Peyer's patch (tissue), 4 donors: ENCODE measurements at regions not wholly inside any gene's neighbourhood (a gene's known extent, or its start where the extent isn't known, plus 50 kb on each side); places are given as distances from the start of the nearest gene placed in this dataset.

ENCODE experiments used
- DNase-seq, 3 donors: peaks; one replicate each; pipeline ENCODE4 v3.0.0-alpha.2; 2017 to 2019
- H3K27ac ChIP-seq, 4 donors: fragments of 200-600 bp; sonication (generic); one replicate each; pipeline ENCODE4 v1.5.1; 2016 to 2019
- H3K27me3 ChIP-seq, 2 donors: fragments of 200-600 bp; sonication (generic); one replicate each; pipeline ENCODE4 v1.5.1; 2019
- H3K36me3 ChIP-seq, 3 donors: fragments of 200-600 bp; sonication (generic); one replicate each; pipeline ENCODE4 v1.5.1; 2016 to 2019
- H3K4me1 ChIP-seq, 4 donors: fragments of 200-600 bp; sonication (generic); one replicate each; pipeline ENCODE4 v1.5.1; 2016 to 2019
- H3K4me3 ChIP-seq, 4 donors: fragments of 200-600 bp; sonication (generic); 1 replicate in 3 of 4; 2 replicates in 1 of 4; pipeline ENCODE4 v1.5.1; 2016 to 2019; ENCODE audit warnings: mild to moderate bottlenecking in 1 of 4
- H3K9me3 ChIP-seq, 4 donors: fragments of 200-600 bp; sonication (generic); one replicate each; pipeline ENCODE4 v1.5.1; 2016 to 2019; ENCODE audit warnings: mild to moderate bottlenecking in 1 of 4
- POLR2A ChIP-seq, 2 donors: fragments of 450-650 bp; IDR thresholded peaks; one replicate each; pipeline ENCODE4 v1.5.1; 2017; ENCODE audit warnings: antibody characterized with exemption in 2 of 2, mild to moderate bottlenecking in 2 of 2, moderate library complexity in 2 of 2
- TF ChIP-seq, protein P1 (sequence below), 6 experiments: fragments of 450-650 bp in 4 of 6; fragments of 200-600 bp in 2 of 6; sonication (generic) in 1 of 6; IDR thresholded peaks; one replicate each; pipeline ENCODE4 v1.5.1; 2017 to 2019; ENCODE audit warnings: antibody characterized with exemption in 6 of 6, mild to moderate bottlenecking in 3 of 6, moderate library complexity in 1 of 6

- DNase-seq = no peak
- no peak for TF ChIP-seq POLR2A (IDR thresholded peaks at IDR 0.05)
- TF ChIP-seq, protein P1, sequence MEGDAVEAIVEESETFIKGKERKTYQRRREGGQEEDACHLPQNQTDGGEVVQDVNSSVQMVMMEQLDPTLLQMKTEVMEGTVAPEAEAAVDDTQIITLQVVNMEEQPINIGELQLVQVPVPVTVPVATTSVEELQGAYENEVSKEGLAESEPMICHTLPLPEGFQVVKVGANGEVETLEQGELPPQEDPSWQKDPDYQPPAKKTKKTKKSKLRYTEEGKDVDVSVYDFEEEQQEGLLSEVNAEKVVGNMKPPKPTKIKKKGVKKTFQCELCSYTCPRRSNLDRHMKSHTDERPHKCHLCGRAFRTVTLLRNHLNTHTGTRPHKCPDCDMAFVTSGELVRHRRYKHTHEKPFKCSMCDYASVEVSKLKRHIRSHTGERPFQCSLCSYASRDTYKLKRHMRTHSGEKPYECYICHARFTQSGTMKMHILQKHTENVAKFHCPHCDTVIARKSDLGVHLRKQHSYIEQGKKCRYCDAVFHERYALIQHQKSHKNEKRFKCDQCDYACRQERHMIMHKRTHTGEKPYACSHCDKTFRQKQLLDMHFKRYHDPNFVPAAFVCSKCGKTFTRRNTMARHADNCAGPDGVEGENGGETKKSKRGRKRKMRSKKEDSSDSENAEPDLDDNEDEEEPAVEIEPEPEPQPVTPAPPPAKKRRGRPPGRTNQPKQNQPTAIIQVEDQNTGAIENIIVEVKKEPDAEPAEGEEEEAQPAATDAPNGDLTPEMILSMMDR (IDR thresholded peaks at IDR 0.05) = no peak
- H3K9me3 ChIP-seq = no peaks in the 10 kb centered on the region
- no peaks in the 10 kb centered on the region for H3K4me1 ChIP-seq
- H3K27me3 ChIP-seq = no peaks in the 10 kb centered on the region
- no peak overlapping the region for H3K4me3 ChIP-seq
- H3K27ac ChIP-seq = no peak overlapping the region
- no peaks in the 10 kb centered on the region for H3K36me3 ChIP-seq
Observed at GRCh38 chr6:74611220-74611619, 594.6 kb downstream of the COL12A1 start.

- Histone ChIP-seq H3K4me1 (no peaks in the 10 kb centered on the region), H3K27me3 (no peaks in the 10 kb centered on the region)
- TF ChIP-seq, protein P1 (IDR thresholded peaks at IDR 0.05) = no peak
- TF ChIP-seq POLR2A (IDR thresholded peaks at IDR 0.05) = no peak
Observed at GRCh38 chr6:74610352-74610751, 595.5 kb downstream of the COL12A1 start.

DNA sequence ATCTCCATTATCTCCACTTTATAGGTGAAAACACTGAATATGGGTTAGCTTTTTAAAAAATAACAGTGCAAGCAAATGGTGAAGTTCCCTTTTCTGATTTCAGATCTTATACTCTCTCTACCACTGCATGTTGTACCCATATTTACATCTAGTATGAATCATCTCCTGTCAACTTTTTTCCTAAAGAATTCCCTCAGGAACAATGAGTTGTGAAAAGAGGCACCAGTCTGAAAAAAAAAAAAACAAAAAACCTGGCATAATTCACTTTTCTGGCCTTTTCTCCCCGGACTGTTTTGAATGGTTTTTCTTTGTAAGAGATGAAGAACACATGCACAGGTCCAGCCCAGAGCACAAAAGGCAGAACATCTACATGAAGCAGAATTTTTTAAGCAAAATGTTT is 596.0 kb downstream of the COL12A1 start:
- TF ChIP-seq POLR2A (IDR thresholded peaks at IDR 0.05) = no peak
- TF ChIP-seq, protein P1 (IDR thresholded peaks at IDR 0.05) = no peak
- H3K36me3 ChIP-seq = no peaks in the 10 kb centered on the region
- no peak overlapping the region for H3K4me3 ChIP-seq
- H3K9me3 ChIP-seq = no peaks in the 10 kb centered on the region
- H3K27me3 ChIP-seq = no peaks in the 10 kb centered on the region
- H3K27ac ChIP-seq = no peak overlapping the region
- H3K4me1 ChIP-seq = no peaks in the 10 kb centered on the region
- no peak for DNase-seq

More at GRCh38 chr6:74610352-74610751, 595.5 kb downstream of the COL12A1 start:
- Histone ChIP-seq H3K36me3 (no peaks in the 10 kb centered on the region), H3K27ac (no peak overlapping the region), H3K9me3 (no peaks in the 10 kb centered on the region), H3K4me3 (no peak overlapping the region)
- no peak for DNase-seq

DNA sequence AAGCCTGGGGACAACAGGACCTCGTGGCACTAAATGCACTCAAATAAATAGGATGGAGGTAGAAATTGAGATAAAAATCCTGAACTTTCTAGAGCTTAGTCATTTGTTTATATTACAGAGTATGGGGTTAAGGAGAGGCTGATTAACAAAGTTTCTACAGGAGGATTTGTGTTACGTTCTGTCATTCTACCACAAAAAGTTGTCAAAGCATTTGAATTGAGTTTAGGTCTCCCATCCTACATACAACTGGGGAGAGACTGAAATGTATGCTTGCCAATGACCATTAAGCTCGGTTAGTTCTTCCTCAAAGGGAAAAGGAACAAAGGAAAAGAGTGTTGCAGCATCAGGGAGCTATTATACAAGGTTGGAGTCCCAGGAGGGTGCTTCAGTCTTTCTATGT is 597.9 kb downstream of the COL12A1 start:
- no peak for DNase-seq
- Histone ChIP-seq H3K9me3 (no peaks in the 10 kb centered on the region), H3K27me3 (no peaks in the 10 kb centered on the region), H3K4me1 (no peaks in the 10 kb centered on the region), H3K27ac (no peak overlapping the region), H3K4me3 (no peak overlapping the region), H3K36me3 (no peaks in the 10 kb centered on the region)
- TF ChIP-seq POLR2A (IDR thresholded peaks at IDR 0.05) = no peak
- TF ChIP-seq, protein P1 (IDR thresholded peaks at IDR 0.05) = no peak

GRCh38 chr6:74607468-74607867 is 598.4 kb downstream of the COL12A1 start:
- H3K27ac ChIP-seq = no peak overlapping the region

More at GRCh38 chr6:74607468-74607867, 598.4 kb downstream of the COL12A1 start:
- H3K36me3 ChIP-seq = no peaks in the 10 kb centered on the region
- H3K4me3 ChIP-seq = no peak overlapping the region
- H3K27me3 ChIP-seq = no peaks in the 10 kb centered on the region
- no peaks in the 10 kb centered on the region for H3K9me3 ChIP-seq
- no peak for DNase-seq
- no peak for TF ChIP-seq POLR2A (IDR thresholded peaks at IDR 0.05)
- TF ChIP-seq, protein P1 (IDR thresholded peaks at IDR 0.05) = no peak
- no peaks in the 10 kb centered on the region for H3K4me1 ChIP-seq
